PC-3 (cell line): ENCODE measurements at regions not wholly inside any gene's neighbourhood (a gene's known extent, or its start where the extent isn't known, plus 50 kb on each side); places are given as distances from the start of the nearest gene placed in this dataset.

Source experiments
- ATAC-seq: fragments of 200-7000 bp; cut with Tn5 transposase; 2 replicates; pipeline ENCODE4 v1.9.1; 2020; ENCODE audit warnings: mild to moderate bottlenecking, moderate library complexity
- BruUV-seq: library from RNA; stranded (reverse); fragments of 400-500 nt; replicated peaks from 2 replicates; lab custom pipeline; 2021; lab: Mats Ljungman, UMichigan
- CTCF ChIA-PET: fragments of 300-600 bp; sonication (Branson Sonifier 250); formaldehyde crosslinking; loops from one replicate; lab custom pipeline; 2022; ENCODE audit warnings: antibody characterized with exemption; lab: Charles Lee
- POLR2A ChIA-PET: fragments of 300-600 bp; sonication (Branson Sonifier 250); formaldehyde crosslinking; loops from one replicate; lab custom pipeline; 2022; ENCODE audit warnings: antibody characterized with exemption; ENCODE audit not compliant: unreplicated experiment; lab: Charles Lee
- DNase-seq: peaks from one replicate; pipeline ENCODE4 v3.0.0-alpha.2; 2015
- H2AFZ ChIP-seq: fragments of 300-600 bp; sonication (generic); 2 replicates; pipeline ENCODE4 v1.6.0; 2016; ENCODE audit warnings: antibody characterized with exemption, low read length
- H3F3A ChIP-seq: fragments of 300-600 bp; sonication (generic); one replicate; pipeline ENCODE4 v1.6.0; 2017; ENCODE audit warnings: antibody characterized with exemption, low read length, control low read depth, mild to moderate bottlenecking; ENCODE audit not compliant: unreplicated experiment
- H3K27ac ChIP-seq: fragments of 300-600 bp; sonication (generic); 2 replicates; pipeline ENCODE4 v1.5.1; 2016; ENCODE audit warnings: mild to moderate bottlenecking, low read length
- H3K27me3 ChIP-seq: fragments of 300-600 bp; sonication (generic); 2 replicates; pipeline ENCODE4 v1.6.1; 2016; ENCODE audit warnings: low read length, mixed read lengths
- H3K36me3 ChIP-seq: fragments of 300-600 bp; sonication (generic); 2 replicates; pipeline ENCODE4 v1.6.1; 2016; ENCODE audit warnings: low read depth, mixed run types, low read length, mixed read lengths
- H3K4me1 ChIP-seq: fragments of 300-600 bp; sonication (generic); 2 replicates; pipeline ENCODE4 v1.5.1; 2016; ENCODE audit warnings: low read length; ENCODE audit not compliant: insufficient read depth
- H3K4me2 ChIP-seq: fragments of 300-600 bp; sonication (generic); 2 replicates; pipeline ENCODE4 v1.6.0; 2016; ENCODE audit warnings: low read length
- H3K4me3 ChIP-seq: fragments of 300-600 bp; sonication (generic); 2 replicates; pipeline ENCODE4 v1.5.1; 2016; ENCODE audit warnings: mild to moderate bottlenecking, low read length, mixed read lengths
- H3K79me2 ChIP-seq: fragments of 300-600 bp; sonication (generic); 2 replicates; pipeline ENCODE4 v1.6.1; 2017; ENCODE audit warnings: low read length, mixed read lengths
- H3K9ac ChIP-seq: fragments of 300-600 bp; sonication (generic); 2 replicates; pipeline ENCODE4 v1.6.0; 2016; ENCODE audit warnings: mild to moderate bottlenecking, low read length
- H3K9me2 ChIP-seq: fragments of 300-600 bp; sonication (generic); replicated peaks from 2 replicates; pipeline ENCODE4 v1.6.1; 2016; ENCODE audit warnings: mixed run types, low read length, mixed read lengths
- H3K9me3 ChIP-seq: fragments of 300-600 bp; sonication (generic); 2 replicates; pipeline ENCODE4 v1.6.1; 2016; ENCODE audit warnings: low read length, mixed read lengths
- H4K20me1 ChIP-seq: fragments of 300-600 bp; sonication (generic); 2 replicates; pipeline ENCODE4 v1.6.1; 2016; ENCODE audit warnings: low read length, mixed read lengths
- CTCF ChIP-seq: fragments of 300-600 bp; sonication (generic); conservative IDR thresholded peaks from 2 replicates; pipeline ENCODE4 v1.5.1; 2017; ENCODE audit warnings: antibody characterized with exemption, low read depth, mild to moderate bottlenecking, low read length
- EZH2 ChIP-seq: fragments of 300-600 bp; sonication (generic); IDR thresholded peaks from one replicate; pipeline ENCODE4 v1.6.1; 2017; ENCODE audit warnings: antibody characterized with exemption, mild to moderate bottlenecking, low read length; ENCODE audit not compliant: unreplicated experiment
- EZH2phosphoT487 ChIP-seq: fragments of 300-600 bp; sonication (generic); IDR thresholded peaks from 2 replicates; pipeline ENCODE4 v1.6.1; 2018; ENCODE audit warnings: mild to moderate bottlenecking, antibody characterized with exemption, low read length, borderline replicate concordance
- intact Hi-C: fragments of 100-400 bp; cut with micrococcal nuclease; formaldehyde crosslinking; loops from 2 replicates; pipeline ENCODE4 v1.9.0; 2023

DNA sequence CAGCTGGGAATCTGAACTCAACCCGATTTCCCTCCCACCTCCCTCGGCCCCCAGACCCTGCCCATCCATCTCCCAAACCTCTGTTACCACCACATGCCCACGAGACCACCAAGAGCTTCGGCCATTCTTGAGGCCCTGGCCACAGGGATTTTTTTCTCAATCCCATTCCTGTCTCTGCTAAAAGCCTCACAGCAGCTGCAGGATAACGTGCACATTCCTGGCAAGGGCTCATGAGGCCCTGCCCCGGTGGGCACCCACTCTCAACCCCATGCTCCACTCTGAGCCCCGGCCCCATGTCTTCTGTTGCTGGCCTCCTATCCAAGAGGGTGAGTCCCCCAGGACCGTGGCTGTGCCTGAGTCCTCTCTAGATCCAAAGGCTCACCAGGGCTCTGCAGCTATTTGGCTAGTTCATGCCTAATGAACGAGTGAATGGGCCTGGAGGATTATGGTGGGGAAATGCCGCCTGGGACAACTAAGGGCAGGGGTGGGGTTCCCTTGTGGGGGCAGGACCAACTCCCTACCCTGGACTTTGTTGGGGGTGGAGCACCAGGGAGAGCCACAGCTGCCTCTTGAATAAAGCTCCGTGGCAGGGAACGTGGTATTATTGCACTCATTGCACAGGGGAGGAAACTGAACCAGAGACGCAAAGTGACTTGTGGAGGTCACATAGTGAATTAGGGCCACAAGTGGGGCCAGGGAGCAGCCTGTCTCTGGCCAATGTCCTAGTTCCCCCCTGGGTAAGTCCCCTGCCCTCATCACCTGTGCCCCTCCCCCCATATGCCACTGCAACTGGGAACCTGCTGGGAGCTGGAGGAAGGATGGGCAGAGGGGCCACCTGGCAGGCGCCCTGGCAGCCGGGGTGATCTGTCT, 113.8 kb upstream of the SMURF2 start:
- H3K9me2 ChIP-seq = no peaks in the 10 kb centered on the region
- peak overlapping the region; percentile 82; the same call in 1 of the 2 replicates for H3K4me2 ChIP-seq
- TF ChIP-seq EZH2 = no peak
- no peak for TF ChIP-seq EZH2phosphoT487
- TF ChIP-seq CTCF = no peak
- no peaks in the 10 kb centered on the region for H3K36me3 ChIP-seq
- BruUV-seq = no TSS peak
- CTCF ChIA-PET = interaction anchor here (0.7 to 1.0 kb wide), 2 partner anchors 184 to 356 kb away, joined by 3 to 4 read pairs; no protein-coding TSS in a partner anchor
- intact Hi-C loops = loop anchor here (5.0 kb wide), 3 partner anchors 51 to 186 kb away; partner anchors contain the start of gene LRRC37A3
- H2AFZ ChIP-seq = no peak overlapping the region
- no peak for DNase-seq
- peaks cover 28% of the 10 kb centered on the region for H3K79me2 ChIP-seq
- no peaks in the 10 kb centered on the region for H3F3A ChIP-seq
- no peaks in the 10 kb centered on the region for H4K20me1 ChIP-seq
- no peak overlapping the region for H3K4me3 ChIP-seq
- no peaks in the 10 kb centered on the region for H3K9me3 ChIP-seq
- H3K27me3 ChIP-seq = no peaks in the 10 kb centered on the region
- POLR2A ChIA-PET = no interaction called here
- H3K27ac ChIP-seq = no peak overlapping the region
- no peak for ATAC-seq
- H3K9ac ChIP-seq = no peak overlapping the region
- H3K4me1 ChIP-seq = peaks cover 24% of the 10 kb centered on the region

GRCh38 chr17:64774888-64775540, 112.9 kb upstream of the SMURF2 start:
- DNase-seq = no peak
- TF ChIP-seq EZH2 (no peak), EZH2phosphoT487 (no peak), CTCF (no peak)
- peaks cover 24% of the 10 kb centered on the region for H3K4me1 ChIP-seq
- no peaks in the 10 kb centered on the region for H3F3A ChIP-seq
- peaks cover 37% of the 10 kb centered on the region for H3K79me2 ChIP-seq
- no peaks in the 10 kb centered on the region for H3K9me3 ChIP-seq
- H2AFZ ChIP-seq = no peak overlapping the region
- H3K4me2 ChIP-seq = peak overlapping the region; percentile 90
- no peaks in the 10 kb centered on the region for H3K36me3 ChIP-seq
- no peaks in the 10 kb centered on the region for H3K9me2 ChIP-seq
- no peak overlapping the region for H3K4me3 ChIP-seq
- no peaks in the 10 kb centered on the region for H4K20me1 ChIP-seq
- no TSS peak for BruUV-seq
- no peak for ATAC-seq
- no peak overlapping the region for H3K9ac ChIP-seq
- no peak overlapping the region for H3K27ac ChIP-seq
- no peaks in the 10 kb centered on the region for H3K27me3 ChIP-seq
- ChIA-PET POLR2A (no interaction called here), CTCF (interaction anchor here (1.0 kb wide), 1 partner anchor 355 kb away, joined by 3 read pairs; no protein-coding TSS in a partner anchor)
- intact Hi-C loops = loop anchor here (5.0 kb wide), 3 partner anchors 52 to 187 kb away; partner anchors contain the start of gene LRRC37A3
